Fibroblast of skin of right biceps (primary cell): ENCODE measurements at regions not wholly inside any gene's neighbourhood (a gene's known extent, or its start where the extent isn't known, plus 50 kb on each side); places are given as distances from the start of the nearest gene placed in this dataset.
"Not testable (repeated sequence)": the region's sequence is repeated elsewhere in the genome, so short reads cannot be mapped to it uniquely, and the experiment has no call there.

Experiments
- DNase-seq: peaks from one replicate; pipeline ENCODE4 v3.0.0-alpha.2; 2013

GRCh38 chr5:98231089-98231488, 542.4 kb upstream of the RGMB start:
- no peak for DNase-seq

- DNase-seq: not testable (repeated sequence)
Measured at GRCh38 chr5:98237794-98238193, 535.7 kb upstream of the RGMB start.

- DNase-seq: no peak
Measured at GRCh38 chr5:98243972-98244371, 529.5 kb upstream of the RGMB start.

GRCh38 chr5:98248949-98249348, 524.5 kb upstream of the RGMB start:
- DNase-seq: peak; percentile 94

- no peak for DNase-seq
Measured at GRCh38 chr5:98258939-98259338, 514.5 kb upstream of the RGMB start.

- no peak for DNase-seq
Measured at GRCh38 chr5:98259595-98259994, 513.9 kb upstream of the RGMB start.

GRCh38 chr5:98263084-98263483, 510.4 kb upstream of the RGMB start:
- no peak for DNase-seq

- DNase-seq: no peak
Measured at GRCh38 chr5:98268162-98268860, 505.2 kb upstream of the RGMB start.

GRCh38 chr5:98275980-98276379, 497.5 kb upstream of the RGMB start:
- DNase-seq: no peak

- no peak for DNase-seq
Measured at GRCh38 chr5:98282521-98282920, 490.9 kb upstream of the RGMB start.

- DNase-seq: peak; percentile 43
Measured at GRCh38 chr5:98292496-98292895, 481.0 kb upstream of the RGMB start.

GRCh38 chr5:98296426-98296825, 477.0 kb upstream of the RGMB start:
- DNase-seq: peak; percentile 63

- DNase-seq: no peak
Measured at GRCh38 chr5:98299435-98299834, 474.0 kb upstream of the RGMB start.

- DNase-seq: peak; percentile 46
Measured at GRCh38 chr5:98301547-98301946, 471.9 kb upstream of the RGMB start.

GRCh38 chr5:98307811-98308210, 465.7 kb upstream of the RGMB start:
- peak; percentile 94 for DNase-seq

GRCh38 chr5:98308231-98308630, 465.2 kb upstream of the RGMB start:
- DNase-seq: no peak

- peak; percentile 62 for DNase-seq
Measured at GRCh38 chr5:98308960-98309359, 464.5 kb upstream of the RGMB start.

- peak; percentile 100 for DNase-seq
Measured at GRCh38 chr5:98309785-98310598, 463.5 kb upstream of the RGMB start.

- DNase-seq: peak; percentile 93
Measured at GRCh38 chr5:98314292-98314691, 459.2 kb upstream of the RGMB start.

GRCh38 chr5:98318386-98318785, 455.1 kb upstream of the RGMB start:
- DNase-seq: peak; percentile 42

- no peak for DNase-seq
Measured at GRCh38 chr5:98319299-98320011, 454.0 kb upstream of the RGMB start.

GRCh38 chr5:98320343-98320742, 453.1 kb upstream of the RGMB start:
- no peak for DNase-seq

- DNase-seq: no peak
Measured at GRCh38 chr5:98321361-98321760, 452.1 kb upstream of the RGMB start.

- DNase-seq: not testable (repeated sequence)
Measured at GRCh38 chr5:98325187-98325586, 448.3 kb upstream of the RGMB start.
